ENCODE measurements at regions not wholly inside any gene's neighbourhood (a gene's known extent, or its start where the extent isn't known, plus 50 kb on each side); places are given as distances from the start of the nearest gene placed in this dataset.
"Not testable (repeated sequence)": the region's sequence is repeated elsewhere in the genome, so short reads cannot be mapped to it uniquely, and the experiment has no call there.

DNA sequence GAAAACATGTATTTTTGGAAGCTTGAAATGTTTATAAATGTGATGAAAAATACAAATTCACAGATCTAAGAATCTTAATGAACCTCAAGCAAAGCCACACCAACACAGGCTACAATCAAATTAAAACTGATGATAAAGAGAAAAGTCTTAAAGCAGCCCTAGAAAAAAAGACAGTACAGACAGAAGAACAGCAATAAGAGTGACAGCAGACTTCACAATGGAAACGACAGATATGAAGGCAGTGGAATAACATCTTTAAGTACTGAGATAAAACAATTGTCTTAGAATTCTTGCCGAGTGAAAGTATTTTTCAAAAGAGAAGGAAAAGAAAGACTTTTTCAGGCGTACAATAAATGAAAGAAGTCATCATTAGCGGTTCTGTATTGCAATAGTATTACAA is 423.6 kb upstream of the LCORL start:
- DNase-seq = no peak

DNA sequence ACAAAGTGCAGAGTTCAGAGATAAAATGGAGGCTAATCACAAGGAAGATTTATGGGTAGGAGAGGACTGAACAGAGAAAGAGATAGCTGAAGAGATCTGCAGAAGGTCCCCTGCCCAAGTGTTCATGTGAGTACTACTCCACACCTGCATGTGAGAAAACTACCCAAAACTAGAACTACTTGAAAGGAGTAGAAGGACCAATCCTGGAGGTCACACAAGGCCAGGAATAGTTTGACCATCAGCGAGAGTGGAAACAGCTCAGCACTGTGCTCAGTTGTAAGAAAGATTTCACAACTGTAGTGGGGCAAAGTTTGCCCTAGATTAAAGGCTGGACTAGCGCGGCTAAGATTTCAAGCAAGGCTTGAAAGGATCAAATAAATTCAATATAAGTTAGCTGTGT is 422.7 kb upstream of the LCORL start:
- DNase-seq = no peak

DNA sequence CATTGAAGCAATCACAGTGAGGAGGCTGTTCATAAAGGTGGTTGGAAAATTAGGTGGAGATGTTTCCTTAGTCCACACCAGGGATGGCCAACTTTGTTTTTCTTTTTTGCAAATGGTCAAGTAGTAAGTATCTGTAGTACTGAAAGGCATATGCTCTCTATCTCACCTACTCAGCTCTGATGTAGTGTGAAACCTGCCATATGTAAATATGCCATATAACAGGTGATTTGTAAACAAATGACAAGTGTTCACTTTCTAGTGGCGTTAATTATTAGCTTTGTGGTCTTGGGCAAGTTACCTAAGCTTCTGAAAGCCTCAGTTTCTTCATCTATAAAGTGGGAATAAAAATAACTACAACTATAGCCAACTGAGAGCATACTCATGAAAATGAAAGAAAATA is 421.4 kb upstream of the LCORL start:
- no peak for DNase-seq

DNA sequence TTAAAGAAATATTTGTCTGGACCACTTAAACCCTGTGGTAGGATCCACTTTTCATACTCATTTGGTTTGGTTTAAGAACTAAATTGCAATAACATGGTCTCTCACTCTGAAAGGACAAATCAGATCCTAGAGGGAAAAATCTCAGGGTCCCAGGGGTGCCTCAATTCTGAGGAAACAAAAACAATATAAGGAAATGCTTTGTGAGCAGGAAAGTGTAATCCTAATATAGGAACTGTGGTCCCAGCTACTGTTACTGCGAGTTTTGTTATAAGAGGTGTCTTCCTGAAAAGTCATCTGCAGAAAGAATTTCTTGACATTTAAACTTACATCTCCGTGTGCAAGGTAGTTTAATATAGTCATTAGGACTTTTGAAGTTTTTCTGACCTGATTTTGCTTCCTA is 420.1 kb upstream of the LCORL start:
- DNase-seq = no peak

DNA sequence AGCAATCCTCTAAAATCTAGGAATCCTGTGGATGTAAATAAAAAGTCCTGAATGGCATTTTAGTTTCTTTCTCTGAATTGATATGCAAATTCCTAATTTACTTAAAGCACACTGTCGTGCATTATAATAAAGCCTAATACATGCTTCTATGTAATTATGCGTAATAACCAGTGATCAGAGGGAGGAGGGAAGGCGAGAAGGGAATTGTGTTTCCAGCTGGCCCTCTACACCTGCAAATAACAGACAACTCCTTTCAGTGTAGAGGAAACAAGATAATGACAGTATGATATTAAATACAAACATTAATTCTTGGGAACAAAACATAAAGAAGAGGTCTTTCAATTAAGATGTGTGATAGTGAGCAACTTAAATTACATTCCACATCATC is 419.6 kb upstream of the LCORL start:
- no peak for DNase-seq

DNA sequence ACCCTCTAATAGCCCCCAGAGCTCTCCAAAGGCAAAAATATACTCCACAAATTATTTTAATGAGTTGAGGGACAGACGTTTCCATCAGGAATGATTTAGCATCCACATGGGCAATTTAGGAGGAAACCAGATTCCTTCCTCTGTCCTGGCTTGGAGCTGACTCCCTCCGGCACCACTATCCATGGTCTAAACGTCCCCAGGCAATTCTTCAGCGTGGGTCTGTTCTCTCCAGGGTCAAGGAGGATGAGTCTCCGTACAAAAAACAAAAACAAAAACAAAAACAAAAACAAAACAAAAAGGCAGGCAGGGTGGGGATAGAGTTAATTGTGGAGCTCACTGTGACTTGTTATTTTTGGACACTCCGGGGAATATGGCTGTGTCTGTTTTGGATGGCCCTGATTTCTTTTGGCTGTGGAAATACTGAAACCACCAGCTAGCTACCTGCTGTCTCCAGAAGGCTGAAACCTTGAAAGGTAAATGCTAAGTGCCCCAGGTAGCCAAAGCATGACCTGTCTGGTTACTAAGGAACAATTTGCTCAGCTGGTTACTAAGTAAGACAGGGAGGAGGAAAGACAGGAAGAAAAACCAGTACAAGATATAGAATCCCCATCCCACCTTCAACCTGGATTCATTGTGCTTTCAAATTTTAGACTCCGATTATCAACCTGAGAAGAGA is 419.1 kb upstream of the LCORL start:
- DNase-seq = no peak

DNA sequence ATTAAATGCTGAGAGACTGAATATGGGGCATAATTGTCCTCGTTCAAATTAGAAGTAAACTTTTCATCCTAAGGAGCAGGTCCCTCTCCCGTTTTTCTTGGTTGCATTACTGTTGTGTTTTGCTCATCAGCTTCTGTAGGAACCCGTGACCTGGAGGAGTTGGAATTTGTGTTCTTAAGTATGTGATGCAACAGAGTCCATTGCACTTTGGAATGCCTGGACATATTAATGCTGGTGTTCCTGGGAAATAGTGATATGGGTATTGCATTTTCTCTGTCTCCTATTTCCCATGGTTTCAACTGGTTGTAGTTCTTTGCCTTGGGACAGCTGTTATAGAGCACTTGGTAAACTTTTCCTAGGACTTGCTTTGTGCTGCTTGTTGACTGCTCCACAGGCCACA is 417.8 kb upstream of the LCORL start:
- no peak for DNase-seq

DNA sequence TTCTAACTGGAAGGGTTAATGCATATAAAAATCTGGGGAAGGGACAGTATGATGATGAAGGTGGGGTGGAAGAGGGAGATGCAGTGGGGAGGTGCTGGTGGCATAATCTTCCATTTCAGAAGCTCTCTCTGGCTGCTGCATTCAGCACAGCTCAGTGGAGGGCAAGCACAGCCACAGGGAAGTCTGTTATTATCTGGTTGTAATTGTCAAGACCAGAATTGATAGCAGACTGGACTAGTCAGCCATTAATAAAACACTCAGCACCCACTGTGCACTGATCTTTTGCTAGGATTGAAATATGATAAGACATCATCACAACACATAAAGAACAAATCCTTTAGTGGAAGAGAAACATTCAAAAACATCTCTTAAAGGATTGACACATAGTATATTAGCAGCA is 414.2 kb upstream of the LCORL start:
- no peak for DNase-seq

DNA sequence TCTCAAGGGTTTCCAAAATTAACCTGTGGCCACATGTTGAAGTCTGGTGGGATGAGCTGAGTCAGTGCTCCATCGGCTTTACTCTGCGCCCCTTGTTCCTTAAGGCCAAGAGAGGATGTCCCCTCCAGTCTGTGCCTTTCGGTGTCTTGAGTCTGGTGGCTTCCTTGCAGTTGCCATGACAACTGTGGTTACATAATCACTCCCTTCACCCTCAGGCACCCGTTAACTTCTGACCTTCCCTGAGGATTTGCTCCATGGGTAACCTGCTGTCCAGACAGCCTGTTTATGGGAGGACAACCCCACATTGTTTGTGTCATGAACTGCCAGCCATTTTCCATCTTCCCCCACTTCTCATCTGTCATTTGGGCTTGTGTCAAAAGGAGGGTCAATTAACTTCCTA is 401.1 kb upstream of the LCORL start:
- DNase-seq = no peak

DNA sequence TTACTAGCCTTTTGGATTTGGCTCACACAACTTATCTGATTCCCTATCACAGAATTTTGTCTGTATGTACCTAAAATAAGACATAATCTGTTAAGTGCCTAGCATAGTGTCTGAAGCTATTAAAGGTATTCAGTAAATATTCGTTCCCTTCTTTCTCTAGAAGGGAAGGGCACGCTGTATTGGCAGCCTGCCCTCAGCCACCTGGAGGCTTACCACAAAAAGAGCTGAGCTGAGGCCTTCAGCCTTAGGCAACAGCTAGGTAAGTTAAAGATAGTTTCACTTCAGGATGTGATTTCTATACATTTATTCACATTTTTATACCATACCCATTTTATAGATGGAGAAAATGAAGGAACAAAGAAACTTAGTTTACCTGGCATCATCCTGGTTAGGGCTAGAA is 400.0 kb upstream of the LCORL start:
- no peak for DNase-seq

DNA sequence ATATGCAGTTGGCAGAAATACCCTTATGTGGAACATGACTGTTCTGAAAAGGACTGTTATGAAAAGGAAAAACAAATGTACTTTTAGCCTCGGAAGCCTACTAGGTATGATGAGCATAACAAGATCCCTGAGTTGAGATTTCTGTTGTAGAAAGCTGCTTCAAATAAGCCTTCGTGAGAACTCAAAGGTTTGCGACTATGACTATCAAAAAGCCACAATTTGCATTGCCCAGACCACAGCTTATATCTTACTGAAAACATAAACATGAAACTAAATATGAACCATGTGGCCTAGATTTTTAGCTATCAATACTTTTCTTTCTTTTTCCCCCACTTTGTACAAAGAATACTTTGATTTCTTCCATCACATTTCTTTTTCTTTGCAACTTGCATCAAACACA is 398.2 kb upstream of the LCORL start:
- DNase-seq = no peak

DNA sequence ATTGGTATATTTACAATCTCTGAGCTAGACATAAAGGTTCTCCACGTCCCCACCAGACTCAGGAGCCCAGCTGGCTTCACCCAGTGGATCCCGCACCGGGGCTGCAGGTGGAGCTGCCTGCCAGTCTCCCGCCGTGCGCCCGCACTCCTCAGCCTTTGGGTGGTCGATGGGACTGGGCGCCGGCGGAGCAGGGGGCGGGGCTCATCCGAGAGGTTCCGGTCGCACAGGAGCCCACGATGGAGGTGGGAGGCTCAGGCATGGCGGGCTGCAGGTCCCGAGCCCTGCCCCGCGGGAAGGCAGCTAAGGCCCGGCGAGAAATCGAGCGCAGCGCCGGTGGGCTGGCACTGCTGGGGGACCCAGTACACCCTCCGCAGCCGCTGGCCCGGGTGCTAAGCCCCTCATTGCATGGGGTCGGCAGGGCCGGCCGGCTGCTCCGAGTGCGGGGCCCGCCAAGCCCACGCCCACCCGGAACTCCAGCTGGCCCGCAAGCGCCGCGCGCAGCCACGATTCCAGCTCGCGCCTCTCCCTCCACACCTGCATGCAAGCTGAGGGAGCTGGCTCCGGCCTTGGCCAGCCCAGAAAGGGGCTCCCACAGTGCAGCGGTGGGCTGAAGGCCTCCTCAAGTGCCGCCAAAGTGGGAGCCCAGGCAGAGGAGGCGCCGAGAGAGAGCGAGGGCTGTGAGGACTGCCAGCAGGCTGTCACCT is 396.8 kb upstream of the LCORL start:
- not testable (repeated sequence) for DNase-seq

DNA sequence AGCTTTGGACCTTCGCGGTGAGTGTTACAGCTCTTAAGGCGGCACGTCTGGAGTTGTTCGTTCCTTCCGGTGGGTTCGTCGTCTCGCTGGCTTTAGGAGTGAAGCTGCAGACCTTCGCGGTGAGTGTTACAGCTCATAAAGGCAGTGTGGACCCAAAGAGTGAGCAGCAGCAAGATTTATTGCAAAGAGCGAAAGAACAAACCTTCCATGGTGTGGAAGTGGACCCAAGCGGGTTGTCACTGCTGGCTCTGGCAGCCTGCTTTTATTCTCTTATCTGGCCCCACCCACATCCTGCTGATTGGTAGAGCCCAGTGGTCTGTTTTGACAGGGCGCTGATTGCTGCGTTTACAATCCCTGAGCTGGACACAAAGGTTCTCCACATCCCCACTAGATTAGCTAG is 396.1 kb upstream of the LCORL start:
- DNase-seq = not testable (repeated sequence)

DNA sequence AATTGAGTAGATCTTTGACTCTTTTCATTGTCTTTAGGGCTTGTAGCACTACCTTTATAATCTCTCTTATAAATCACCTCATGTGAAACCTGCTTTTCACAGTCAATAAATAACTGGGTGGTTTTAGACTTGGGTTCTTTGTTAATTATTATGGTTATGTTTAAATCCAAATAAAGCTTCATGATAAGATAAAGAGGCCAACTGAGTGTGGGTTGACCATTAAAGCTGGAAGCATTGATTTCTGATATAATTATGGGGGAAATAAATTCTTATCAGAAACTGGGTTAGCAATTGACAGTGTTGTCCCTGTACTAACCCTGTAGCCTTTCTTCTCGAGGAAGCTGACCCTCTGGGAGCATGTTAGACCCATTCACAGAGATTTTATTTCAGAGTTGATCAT is 384.7 kb upstream of the LCORL start:
- no peak for DNase-seq

DNA sequence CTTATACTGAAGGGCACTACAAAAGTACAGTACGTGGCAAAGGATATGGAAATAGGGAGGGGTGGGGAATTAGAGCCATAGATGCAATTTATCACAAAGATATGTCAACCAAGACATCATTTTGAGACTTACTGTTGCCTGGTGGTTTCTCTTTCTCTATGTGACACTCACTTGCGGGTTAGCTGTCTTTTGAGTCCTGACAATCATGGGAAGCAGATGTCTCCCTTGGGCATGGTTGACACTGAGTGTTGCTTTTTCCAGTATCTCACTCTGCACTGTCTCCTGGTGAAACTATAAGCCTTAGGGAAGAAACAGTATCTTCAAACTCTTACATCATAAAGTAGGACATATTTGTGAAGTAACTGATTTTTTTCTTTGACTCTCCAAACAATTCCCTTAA is 383.5 kb upstream of the LCORL start:
- no peak for DNase-seq

DNA sequence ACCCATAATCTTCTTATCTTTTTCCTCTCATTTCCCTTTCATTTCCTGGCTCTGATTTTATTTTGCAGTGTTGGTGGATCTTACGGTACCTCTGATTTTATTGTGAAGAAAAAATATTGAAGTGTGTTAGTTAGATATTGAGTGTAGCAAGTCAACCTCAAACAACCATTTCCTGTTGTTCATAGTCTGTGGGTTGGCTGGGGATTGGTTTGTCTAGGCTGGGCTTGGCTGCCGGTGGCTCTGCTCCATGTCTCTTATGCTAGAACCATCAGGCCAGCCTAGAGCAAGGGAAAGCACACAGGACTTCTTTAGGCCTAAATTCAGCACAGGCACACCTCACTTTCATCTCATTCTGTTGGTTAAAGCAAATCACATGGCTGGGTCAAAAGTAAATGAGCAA is 383.1 kb upstream of the LCORL start:
- no peak for DNase-seq

DNA sequence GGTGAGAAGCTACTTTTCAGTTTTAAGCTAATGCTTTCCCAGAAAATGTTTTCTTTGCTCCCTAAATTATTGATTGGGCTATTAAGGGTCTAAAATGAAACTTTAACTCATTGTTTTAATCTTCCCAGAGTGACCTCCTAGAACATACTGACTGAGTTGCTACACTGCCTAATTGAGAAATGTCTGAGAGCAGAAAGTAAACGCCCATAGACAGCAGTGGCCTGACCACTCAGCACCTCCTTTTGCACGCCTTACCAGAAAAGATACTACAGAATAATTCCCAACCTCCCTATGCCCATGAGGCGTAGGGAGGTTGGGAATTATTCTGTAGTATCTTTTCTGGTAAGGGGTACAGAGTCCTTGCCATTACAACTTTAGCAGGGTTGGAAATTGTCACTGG is 381.8 kb upstream of the LCORL start:
- DNase-seq = no peak

DNA sequence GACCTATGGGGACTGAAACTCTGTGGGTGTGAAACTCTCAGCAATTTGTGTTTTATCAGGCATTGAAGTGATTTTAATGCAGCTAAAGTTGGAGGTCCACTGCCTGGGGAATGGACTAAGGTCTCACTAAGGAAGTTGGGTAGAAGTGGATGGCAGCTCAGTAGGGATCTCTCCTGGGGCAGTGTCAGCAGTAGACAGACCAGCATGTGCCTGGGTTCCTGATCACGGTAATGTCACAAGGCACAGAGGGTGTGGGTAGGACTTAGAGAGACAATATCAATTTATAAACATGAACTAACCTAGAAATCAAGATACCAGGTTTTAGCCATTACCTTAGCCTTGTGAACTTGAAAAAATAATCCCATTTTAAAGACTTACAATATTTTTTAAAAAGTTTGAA is 380.3 kb upstream of the LCORL start:
- DNase-seq = no peak

DNA sequence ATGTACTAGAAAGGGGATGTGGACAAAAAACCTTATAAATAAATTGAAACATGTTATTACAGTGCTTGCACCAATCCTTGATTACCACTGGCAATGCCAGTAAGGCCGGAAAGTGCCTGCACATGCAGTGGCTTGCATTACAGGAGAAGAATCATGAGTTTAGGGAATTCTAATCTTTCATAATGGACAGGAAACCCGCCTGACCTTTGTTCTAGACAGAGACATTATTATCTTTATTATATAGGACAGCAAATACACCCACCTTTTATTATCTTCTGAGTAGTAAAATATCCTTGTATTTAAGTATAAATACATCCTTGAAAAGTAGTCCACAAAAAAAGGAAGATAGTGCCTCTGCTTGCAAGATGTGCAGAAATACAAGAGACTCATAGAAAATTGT is 379.9 kb upstream of the LCORL start:
- no peak for DNase-seq

DNA sequence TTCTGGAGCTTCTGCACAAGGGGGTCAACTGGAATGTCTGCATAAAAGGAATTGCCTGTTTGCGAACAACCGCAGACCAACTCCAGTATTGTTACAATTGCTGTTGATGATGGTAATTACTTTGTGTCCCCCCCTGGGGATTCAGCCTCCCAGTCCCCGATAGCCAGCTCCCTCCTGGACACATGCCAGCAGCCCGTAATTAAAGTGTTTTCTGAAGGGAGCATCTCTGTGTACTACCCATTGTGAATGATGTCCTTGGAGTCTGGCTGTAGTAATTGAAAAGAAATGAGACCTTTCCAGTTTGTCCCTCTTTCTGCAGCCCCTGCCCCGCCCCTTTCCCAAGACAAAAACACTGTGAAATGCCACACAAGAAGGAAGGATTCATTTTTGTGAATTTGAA is 377.1 kb upstream of the LCORL start:
- no peak for DNase-seq

DNA sequence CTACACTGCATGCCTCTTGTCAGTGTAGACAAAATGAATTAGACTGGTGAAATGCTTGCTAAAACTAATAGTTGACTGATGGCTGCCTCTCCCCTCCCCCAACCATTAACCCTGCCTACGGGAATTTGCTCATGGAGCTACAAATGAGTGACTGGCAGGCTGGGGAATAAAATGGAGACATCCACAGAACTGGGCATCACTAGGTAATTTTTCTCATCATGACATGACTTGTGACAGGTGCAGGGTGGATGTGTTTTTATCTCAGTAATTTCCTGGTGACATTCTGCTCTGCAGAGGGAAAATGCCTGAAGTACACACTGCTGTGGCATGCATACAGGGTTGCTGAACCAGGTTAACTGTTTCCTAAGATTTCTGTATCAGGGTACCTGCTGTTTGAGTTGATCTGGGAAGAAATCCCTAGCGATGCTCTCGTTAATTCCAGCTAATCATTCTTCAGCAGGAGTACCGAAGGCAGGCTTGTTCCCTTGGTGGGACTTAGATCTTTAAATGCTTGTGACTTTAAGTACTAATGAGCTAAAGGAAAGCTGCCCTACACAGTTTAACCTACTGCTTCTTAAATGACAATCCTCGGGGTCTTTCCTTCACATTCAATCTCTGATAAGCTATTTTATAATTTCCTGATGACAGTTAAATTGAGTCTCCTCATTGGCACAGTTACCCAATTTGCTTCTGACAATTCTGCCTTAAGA is 376.3 kb upstream of the LCORL start:
- no peak for DNase-seq

DNA sequence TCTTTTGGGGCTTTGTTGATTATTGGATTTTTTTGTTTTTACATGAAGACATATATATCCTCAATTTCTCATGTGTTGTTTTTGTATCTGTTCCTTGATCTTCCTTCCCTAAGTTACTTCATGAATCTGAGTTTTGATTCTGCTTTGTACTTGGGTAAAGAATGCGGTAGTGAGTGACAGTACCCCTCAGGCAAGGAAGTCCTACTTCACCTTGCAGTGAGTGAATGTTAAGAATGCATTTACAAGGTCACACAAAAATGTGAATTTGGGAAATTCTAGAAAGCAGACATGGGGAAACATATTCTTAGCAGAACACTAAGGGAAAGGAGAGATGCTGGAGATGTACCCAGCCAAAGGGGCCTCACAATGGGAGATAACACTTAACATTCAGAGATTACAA is 373.1 kb upstream of the LCORL start:
- DNase-seq = no peak

DNA sequence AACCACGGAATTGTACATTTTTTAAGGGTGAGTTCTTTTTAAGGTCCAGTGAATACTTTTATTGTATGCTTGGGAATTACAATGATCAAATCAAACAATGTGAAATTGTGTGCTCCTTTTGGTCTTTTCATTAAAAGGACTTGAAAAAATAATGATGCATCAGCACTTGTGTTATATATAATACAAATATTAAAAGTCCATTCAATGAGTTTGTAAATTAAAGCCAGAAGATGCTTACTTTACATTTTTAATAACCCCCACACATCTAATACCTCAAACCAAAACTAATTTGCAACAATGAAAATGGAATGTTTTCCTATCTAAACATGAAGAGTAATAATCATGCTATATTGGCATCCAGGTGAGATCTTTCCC is 369.8 kb upstream of the LCORL start:
- DNase-seq = no peak

Data from renal pelvis (tissue), 1 donor.